KMS-11 (cell line): ENCODE measurements at regions not wholly inside any gene's neighbourhood (a gene's known extent, or its start where the extent isn't known, plus 50 kb on each side); places are given as distances from the start of the nearest gene placed in this dataset.

Experiments used
- H2AFZ ChIP-seq: fragments of 200-600 bp; sonication (generic); 2 replicates; pipeline ENCODE4 v1.6.1; 2016; ENCODE audit warnings: antibody characterized with exemption, mixed run types, low read depth
- H3K27ac ChIP-seq: fragments of 200-600 bp; sonication (generic); 2 replicates; pipeline ENCODE4 v1.6.1; 2016; ENCODE audit warnings: mild to moderate bottlenecking, mixed run types
- H3K27me3 ChIP-seq: fragments of 200-600 bp; sonication (generic); 2 replicates; pipeline ENCODE4 v1.6.1; 2017; ENCODE audit warnings: mild to moderate bottlenecking, low read depth, mixed run types, moderate library complexity; ENCODE audit not compliant: insufficient read depth
- H3K36me3 ChIP-seq: fragments of 200-600 bp; sonication (generic); 2 replicates; pipeline ENCODE4 v1.6.1; 2017; ENCODE audit warnings: mild to moderate bottlenecking, mixed run types; ENCODE audit not compliant: insufficient read depth
- H3K4me1 ChIP-seq: fragments of 200-600 bp; sonication (generic); 2 replicates; pipeline ENCODE4 v1.6.1; 2016; ENCODE audit warnings: mild to moderate bottlenecking, low read depth, mixed run types; ENCODE audit not compliant: poor library complexity, severe bottlenecking
- H3K4me2 ChIP-seq: fragments of 200-600 bp; sonication (generic); 2 replicates; pipeline ENCODE4 v1.7.0; 2016; ENCODE audit warnings: mild to moderate bottlenecking, mixed run types
- H3K4me3 ChIP-seq: fragments of 200-600 bp; sonication (generic); IDR thresholded peaks from 2 replicates; pipeline ENCODE4 v1.6.1; 2017; ENCODE audit warnings: low read depth, low read length, mixed read lengths; ENCODE audit not compliant: insufficient read depth
- H3K79me2 ChIP-seq: fragments of 200-600 bp; sonication (generic); 2 replicates; pipeline ENCODE4 v1.6.1; 2016; ENCODE audit warnings: low read depth, mixed run types; ENCODE audit not compliant: insufficient read depth
- H3K9ac ChIP-seq: fragments of 200-600 bp; sonication (generic); 2 replicates; pipeline ENCODE4 v1.6.1; 2016; ENCODE audit warnings: mild to moderate bottlenecking, mixed run types
- H4K20me1 ChIP-seq: fragments of 200-600 bp; sonication (generic); 2 replicates; pipeline ENCODE4 v1.6.1; 2016; ENCODE audit warnings: mild to moderate bottlenecking, mixed run types; ENCODE audit not compliant: insufficient read depth
- TF ChIP-seq, protein P1 (sequence below): fragments of 200-600 bp; sonication (generic); conservative IDR thresholded peaks from 2 replicates; pipeline ENCODE4 v1.6.1; 2017; ENCODE audit warnings: low read depth, mild to moderate bottlenecking, antibody characterized with exemption, low read length, moderate library complexity, mixed read lengths

DNA sequence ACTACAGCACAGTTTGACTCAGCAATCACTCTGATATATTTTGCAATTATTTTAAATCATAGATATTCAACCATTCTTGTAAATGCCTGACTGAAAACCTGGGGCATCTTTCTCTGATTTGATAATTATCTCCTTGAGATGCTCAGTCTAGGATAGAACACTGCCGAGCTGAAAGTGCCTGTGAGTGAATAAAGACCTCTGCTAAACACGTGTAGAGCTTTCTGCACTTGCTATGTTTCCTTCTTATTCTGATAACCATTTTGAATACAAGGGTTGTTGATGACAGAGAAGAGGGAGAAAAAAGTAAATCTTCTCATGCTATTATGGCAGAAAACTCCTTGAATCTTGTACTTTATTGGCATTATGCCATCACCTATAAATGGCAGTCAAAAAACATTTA lies 1843.4 kb upstream of the IGFBP7 start:
- Histone ChIP-seq H3K79me2 (no peaks in the 10 kb centered on the region), H3K9ac (no peak overlapping the region), H3K27me3 (no peaks in the 10 kb centered on the region), H2AFZ (no peak overlapping the region), H4K20me1 (no peaks in the 10 kb centered on the region), H3K4me3 (no peak overlapping the region), H3K4me1 (peaks cover 20% of the 10 kb centered on the region), H3K27ac (no peak overlapping the region), H3K36me3 (no peaks in the 10 kb centered on the region), H3K4me2 (no peak overlapping the region)
- TF ChIP-seq, protein P1, sequence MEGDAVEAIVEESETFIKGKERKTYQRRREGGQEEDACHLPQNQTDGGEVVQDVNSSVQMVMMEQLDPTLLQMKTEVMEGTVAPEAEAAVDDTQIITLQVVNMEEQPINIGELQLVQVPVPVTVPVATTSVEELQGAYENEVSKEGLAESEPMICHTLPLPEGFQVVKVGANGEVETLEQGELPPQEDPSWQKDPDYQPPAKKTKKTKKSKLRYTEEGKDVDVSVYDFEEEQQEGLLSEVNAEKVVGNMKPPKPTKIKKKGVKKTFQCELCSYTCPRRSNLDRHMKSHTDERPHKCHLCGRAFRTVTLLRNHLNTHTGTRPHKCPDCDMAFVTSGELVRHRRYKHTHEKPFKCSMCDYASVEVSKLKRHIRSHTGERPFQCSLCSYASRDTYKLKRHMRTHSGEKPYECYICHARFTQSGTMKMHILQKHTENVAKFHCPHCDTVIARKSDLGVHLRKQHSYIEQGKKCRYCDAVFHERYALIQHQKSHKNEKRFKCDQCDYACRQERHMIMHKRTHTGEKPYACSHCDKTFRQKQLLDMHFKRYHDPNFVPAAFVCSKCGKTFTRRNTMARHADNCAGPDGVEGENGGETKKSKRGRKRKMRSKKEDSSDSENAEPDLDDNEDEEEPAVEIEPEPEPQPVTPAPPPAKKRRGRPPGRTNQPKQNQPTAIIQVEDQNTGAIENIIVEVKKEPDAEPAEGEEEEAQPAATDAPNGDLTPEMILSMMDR: no peak

- H3K4me2 ChIP-seq: peak overlapping the region; percentile 70
- H2AFZ ChIP-seq: peak overlapping the region; percentile 31; the same call in 1 of the 2 replicates
- no peak overlapping the region for H3K4me3 ChIP-seq
- peaks cover 37% of the 10 kb centered on the region for H3K4me1 ChIP-seq
- H4K20me1 ChIP-seq: no peaks in the 10 kb centered on the region
- TF ChIP-seq, protein P1: no peak
- no peaks in the 10 kb centered on the region for H3K79me2 ChIP-seq
- H3K27ac ChIP-seq: no peak overlapping the region
- no peaks in the 10 kb centered on the region for H3K36me3 ChIP-seq
- no peaks in the 10 kb centered on the region for H3K27me3 ChIP-seq
- no peak overlapping the region for H3K9ac ChIP-seq
These were observed 1847.5 kb upstream of the IGFBP7 start for GRCh38 chr4:58957711-58958110.

- H3K4me1 ChIP-seq: peaks cover 44% of the 10 kb centered on the region
- H4K20me1 ChIP-seq: no peaks in the 10 kb centered on the region
- H3K27me3 ChIP-seq: no peaks in the 10 kb centered on the region
- no peak overlapping the region for H3K27ac ChIP-seq
- no peak overlapping the region for H2AFZ ChIP-seq
- no peak overlapping the region for H3K4me2 ChIP-seq
- H3K36me3 ChIP-seq: no peaks in the 10 kb centered on the region
- H3K79me2 ChIP-seq: no peaks in the 10 kb centered on the region
- no peak overlapping the region for H3K9ac ChIP-seq
- no peak overlapping the region for H3K4me3 ChIP-seq
- TF ChIP-seq, protein P1: no peak
These were observed 1851.1 kb upstream of the IGFBP7 start for GRCh38 chr4:58961283-58961682.

DNA sequence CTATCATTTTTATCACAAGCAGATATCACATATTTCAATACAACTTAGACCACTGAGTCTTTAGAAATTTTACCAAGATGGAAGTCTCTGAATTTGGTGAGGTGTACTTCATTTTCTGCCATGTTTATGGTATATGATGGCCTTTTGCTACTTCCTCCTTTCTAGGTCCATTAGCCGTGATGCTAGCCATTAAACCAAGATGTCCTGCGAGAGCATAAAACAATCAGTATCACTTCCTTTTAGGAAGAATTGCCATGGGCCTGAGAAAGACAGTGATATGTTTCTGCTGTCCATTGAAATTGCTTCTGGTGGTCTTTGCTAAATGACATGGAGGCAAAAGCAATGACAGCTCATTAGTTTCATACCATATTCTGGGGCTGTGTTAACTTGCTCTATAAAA lies 1851.7 kb upstream of the IGFBP7 start:
- Histone ChIP-seq H3K79me2 (no peaks in the 10 kb centered on the region), H3K4me1 (peaks cover 38% of the 10 kb centered on the region), H3K4me3 (no peak overlapping the region), H3K27me3 (no peaks in the 10 kb centered on the region), H3K9ac (no peak overlapping the region), H3K4me2 (peak overlapping the region; percentile 2; the same call in 1 of the 2 replicates), H4K20me1 (no peaks in the 10 kb centered on the region), H3K27ac (peak overlapping the region; percentile 37; the same call in 1 of the 2 replicates), H2AFZ (no peak overlapping the region), H3K36me3 (no peaks in the 10 kb centered on the region)
- TF ChIP-seq, protein P1: no peak

DNA sequence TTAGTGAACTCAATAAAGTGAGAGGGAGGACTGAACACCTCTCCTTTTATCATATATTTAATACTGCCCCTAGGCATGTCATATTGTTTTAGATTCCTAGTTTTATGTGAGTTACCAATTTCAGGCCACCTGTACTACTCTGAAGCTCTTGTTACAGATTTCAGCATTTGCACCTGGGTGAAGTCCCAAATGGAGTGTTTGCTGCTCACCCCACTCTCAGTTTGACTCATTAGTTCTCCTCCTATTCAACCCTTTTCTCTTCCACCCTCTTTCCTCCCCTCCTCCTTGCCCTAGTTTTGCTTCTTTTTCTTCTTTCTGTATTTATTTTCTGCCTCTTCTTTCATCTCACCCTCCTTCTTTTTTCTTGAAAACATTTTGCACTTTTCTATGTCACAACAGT lies 1852.2 kb upstream of the IGFBP7 start:
- Histone ChIP-seq H3K4me3 (no peak overlapping the region), H3K27me3 (no peaks in the 10 kb centered on the region), H3K4me2 (peak overlapping the region; percentile 2; the same call in 1 of the 2 replicates), H4K20me1 (no peaks in the 10 kb centered on the region), H3K4me1 (peaks cover 33% of the 10 kb centered on the region), H3K9ac (no peak overlapping the region), H3K36me3 (no peaks in the 10 kb centered on the region), H2AFZ (no peak overlapping the region), H3K79me2 (no peaks in the 10 kb centered on the region), H3K27ac (peak overlapping the region; percentile 37; the same call in 1 of the 2 replicates)
- TF ChIP-seq, protein P1: no peak
